HEK293T (cell line): ENCODE measurements at regions not wholly inside any gene's neighbourhood (a gene's known extent, or its start where the extent isn't known, plus 50 kb on each side); places are given as distances from the start of the nearest gene placed in this dataset.

Source experiments
- FOXA1 ChIP-seq: fragments of 450-650 bp; IDR thresholded peaks from 2 replicates; pipeline ENCODE4 v1.6.1; 2016; ENCODE audit warnings: mild to moderate bottlenecking
- NFRKB ChIP-seq: fragments of 450-650 bp; IDR thresholded peaks from 2 replicates; pipeline ENCODE4 v1.6.1; 2016; ENCODE audit warnings: mild to moderate bottlenecking, moderate library complexity
- TARDBP ChIP-seq: fragments of 450-650 bp; IDR thresholded peaks from 2 replicates; pipeline ENCODE4 v1.6.1; 2016

DNA sequence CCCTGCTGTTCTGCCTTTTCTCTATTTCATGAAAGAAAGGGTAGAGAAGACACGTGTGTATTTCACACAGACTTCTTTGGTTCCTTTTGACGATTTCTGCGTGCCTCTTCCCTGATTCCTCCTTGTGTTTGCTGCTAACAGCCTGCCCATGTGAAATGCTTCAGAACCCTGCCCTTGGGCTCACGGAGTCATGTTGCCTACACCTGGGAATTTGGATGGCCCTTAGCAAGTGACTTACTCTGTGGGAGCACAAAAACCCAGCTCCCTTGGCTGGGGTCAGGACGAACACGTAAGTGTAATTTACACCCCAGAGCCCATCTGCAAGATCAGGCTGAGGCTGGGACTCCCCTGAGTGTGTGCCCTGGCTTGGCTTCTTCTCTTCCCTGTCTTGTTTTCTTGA is 220.3 kb upstream of the BCOR start:
- TF ChIP-seq NFRKB, result no peak
- TF ChIP-seq FOXA1, result no peak
- TF ChIP-seq TARDBP, result no peak
